ENCODE measurements at regions not wholly inside any gene's neighbourhood (a gene's known extent, or its start where the extent isn't known, plus 50 kb on each side); places are given as distances from the start of the nearest gene placed in this dataset.
A peak's percentile ranks its signal among the peaks of the same experiment; 100 is the strongest.

DNA sequence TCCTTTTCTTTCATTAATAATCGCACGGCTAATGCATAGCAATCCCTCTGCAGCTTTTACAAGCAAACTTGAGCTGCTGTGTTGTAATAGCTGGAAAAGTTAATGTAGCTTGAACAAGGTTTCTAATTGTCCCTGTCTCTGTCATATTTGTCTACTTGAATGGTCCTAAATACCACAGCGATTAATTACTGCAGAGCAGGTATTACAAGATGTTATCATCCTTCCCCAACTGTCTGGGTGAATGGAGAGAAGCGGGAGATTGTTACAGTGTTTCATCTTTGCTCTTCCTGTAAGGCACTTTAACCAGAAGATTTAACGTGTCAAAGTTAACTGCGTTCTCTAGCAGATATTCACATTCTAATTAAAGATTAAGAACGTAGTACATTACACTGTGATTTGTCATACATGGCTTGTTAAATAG lies 422.2 kb upstream of the POU3F3 start:
- Histone ChIP-seq H3K27me3 (ENCODE audit: control insufficient read depth, insufficient read depth, low read length) (no peaks in the 10 kb centered on the region), H3K36me3 (replicated peaks; ENCODE audit: control insufficient read depth, insufficient read depth, low read length) (no peaks in the 10 kb centered on the region), H3K4me3 (ENCODE audit: insufficient read depth, low read depth, low read length) (no peak overlapping the region)
- DNase-seq = no peak

DNA sequence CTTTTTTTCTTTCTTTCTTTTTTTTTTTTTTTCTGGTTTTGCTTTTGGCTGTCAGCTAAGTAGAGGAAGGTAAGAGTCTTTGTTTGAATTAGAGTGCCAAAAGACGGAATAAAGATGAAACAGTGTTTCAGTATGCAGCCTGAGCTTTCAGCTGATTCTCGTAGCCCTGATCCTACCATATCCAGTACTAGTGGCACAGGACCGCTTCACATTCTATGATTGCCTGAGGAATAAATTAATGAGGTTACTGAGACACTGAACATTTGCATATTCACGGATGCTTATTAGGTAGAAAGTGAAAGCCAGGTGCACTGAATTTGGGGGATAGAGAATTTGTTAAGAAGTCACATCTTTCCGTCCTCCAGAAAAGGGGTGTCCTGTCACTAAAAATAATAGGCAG lies 421.5 kb upstream of the POU3F3 start:
- no peak overlapping the region for H3K4me3 ChIP-seq (ENCODE audit: insufficient read depth, low read depth, low read length)
- no peak for DNase-seq
- H3K27me3 ChIP-seq (ENCODE audit: control insufficient read depth, insufficient read depth, low read length) = no peaks in the 10 kb centered on the region
- H3K36me3 ChIP-seq (replicated peaks; ENCODE audit: control insufficient read depth, insufficient read depth, low read length) = no peaks in the 10 kb centered on the region

GRCh38 chr2:104432991-104433390 lies 420.9 kb upstream of the POU3F3 start:
- no peak for DNase-seq
- no peaks in the 10 kb centered on the region for H3K27me3 ChIP-seq (ENCODE audit: control insufficient read depth, insufficient read depth, low read length)
- no peak overlapping the region for H3K4me3 ChIP-seq (ENCODE audit: insufficient read depth, low read depth, low read length)
- H3K36me3 ChIP-seq (replicated peaks; ENCODE audit: control insufficient read depth, insufficient read depth, low read length) = no peaks in the 10 kb centered on the region

DNA sequence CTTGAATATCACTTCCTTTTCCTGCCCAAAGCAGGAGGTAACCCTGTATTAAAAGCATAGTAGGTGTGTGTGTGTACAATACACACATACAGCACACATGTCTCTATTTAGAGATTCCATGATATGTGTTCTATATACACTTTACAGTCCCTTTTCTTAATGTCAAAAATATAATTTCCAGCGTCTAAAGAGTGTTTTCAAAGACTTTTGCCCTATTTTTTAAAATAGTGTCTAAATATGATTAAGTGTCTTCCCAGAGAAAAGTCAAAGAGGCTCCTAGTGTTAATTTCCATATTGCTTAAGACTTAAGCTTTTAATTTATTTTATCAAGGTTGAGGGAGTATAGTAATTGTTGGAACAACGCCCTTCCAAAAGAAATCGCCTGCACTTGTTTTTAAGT lies 420.3 kb upstream of the POU3F3 start:
- no peak overlapping the region for H3K4me3 ChIP-seq (ENCODE audit: insufficient read depth, low read depth, low read length)
- H3K27me3 ChIP-seq (ENCODE audit: control insufficient read depth, insufficient read depth, low read length) = no peaks in the 10 kb centered on the region
- H3K36me3 ChIP-seq (replicated peaks; ENCODE audit: control insufficient read depth, insufficient read depth, low read length) = no peaks in the 10 kb centered on the region
- no peak for DNase-seq

DNA sequence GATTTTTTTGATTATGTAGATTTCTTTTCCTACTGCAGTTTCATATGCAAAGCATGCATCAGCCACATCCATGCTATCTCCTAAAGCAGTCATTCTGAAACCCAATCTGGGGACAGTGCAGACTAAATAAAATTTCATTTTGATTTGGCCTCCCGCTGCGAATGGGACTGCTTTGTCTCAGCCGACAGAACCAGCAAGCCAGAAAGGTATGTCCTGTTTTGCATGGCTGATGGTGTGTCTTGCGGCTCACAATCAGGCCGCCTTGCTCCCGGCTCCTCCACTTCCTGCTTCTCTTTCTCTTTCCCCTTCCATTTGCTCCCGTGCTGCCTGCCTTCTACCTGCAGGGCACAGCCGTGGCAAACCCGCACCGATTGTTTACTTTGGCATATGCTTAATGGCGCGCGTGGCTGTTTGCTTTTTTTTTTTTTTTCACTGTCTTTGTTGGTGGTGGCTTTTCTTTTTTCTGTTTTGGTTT lies 419.6 kb upstream of the POU3F3 start:
- DNase-seq = peak; percentile 38
- no peak overlapping the region for H3K4me3 ChIP-seq (ENCODE audit: insufficient read depth, low read depth, low read length)
- H3K27me3 ChIP-seq (ENCODE audit: control insufficient read depth, insufficient read depth, low read length) = no peaks in the 10 kb centered on the region
- H3K36me3 ChIP-seq (replicated peaks; ENCODE audit: control insufficient read depth, insufficient read depth, low read length) = no peaks in the 10 kb centered on the region

DNA sequence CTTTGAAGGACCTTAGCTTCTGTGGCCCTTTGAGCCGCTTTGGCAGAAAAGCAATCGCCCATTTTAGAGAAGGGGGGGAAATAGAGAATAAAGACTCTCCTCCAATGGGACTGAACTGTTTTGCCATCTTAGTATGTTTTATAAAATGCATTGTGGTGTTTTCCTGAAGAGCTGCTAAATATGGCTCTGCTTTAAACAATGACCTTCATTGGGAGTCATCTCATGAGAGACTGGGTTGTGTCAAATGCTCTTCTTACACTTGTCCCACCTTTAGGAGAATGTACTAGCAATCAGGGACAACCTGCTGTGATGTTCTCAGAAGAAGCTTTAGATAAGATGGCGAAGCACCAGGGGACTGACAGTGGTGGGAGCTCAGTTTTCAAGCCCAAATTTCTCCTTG lies 418.9 kb upstream of the POU3F3 start:
- DNase-seq = no peak
- no peaks in the 10 kb centered on the region for H3K36me3 ChIP-seq (replicated peaks; ENCODE audit: control insufficient read depth, insufficient read depth, low read length)
- no peaks in the 10 kb centered on the region for H3K27me3 ChIP-seq (ENCODE audit: control insufficient read depth, insufficient read depth, low read length)
- H3K4me3 ChIP-seq (ENCODE audit: insufficient read depth, low read depth, low read length) = no peak overlapping the region

DNA sequence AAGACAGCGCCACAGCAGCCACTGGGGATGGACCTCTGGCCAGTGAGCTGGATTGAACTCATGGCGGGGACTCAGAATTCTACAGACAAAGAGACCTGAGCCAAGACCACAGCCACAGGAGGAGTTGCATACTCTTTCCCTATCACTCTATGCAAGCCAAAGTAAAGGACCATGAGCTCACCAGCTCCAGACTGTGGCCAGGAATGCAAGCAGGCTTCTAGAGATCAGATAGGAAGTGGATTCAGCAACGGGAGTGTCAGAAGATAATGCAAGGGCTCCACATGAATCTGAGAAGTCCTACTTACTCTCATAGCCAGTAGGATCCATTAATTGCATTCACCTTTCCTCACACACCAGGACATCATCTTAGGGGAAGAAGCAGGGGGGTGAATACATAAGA lies 415.4 kb upstream of the POU3F3 start:
- Histone ChIP-seq H3K27me3 (ENCODE audit: control insufficient read depth, insufficient read depth, low read length) (no peaks in the 10 kb centered on the region), H3K4me3 (ENCODE audit: insufficient read depth, low read depth, low read length) (no peak overlapping the region), H3K36me3 (replicated peaks; ENCODE audit: control insufficient read depth, insufficient read depth, low read length) (no peaks in the 10 kb centered on the region)
- DNase-seq = no peak

DNA sequence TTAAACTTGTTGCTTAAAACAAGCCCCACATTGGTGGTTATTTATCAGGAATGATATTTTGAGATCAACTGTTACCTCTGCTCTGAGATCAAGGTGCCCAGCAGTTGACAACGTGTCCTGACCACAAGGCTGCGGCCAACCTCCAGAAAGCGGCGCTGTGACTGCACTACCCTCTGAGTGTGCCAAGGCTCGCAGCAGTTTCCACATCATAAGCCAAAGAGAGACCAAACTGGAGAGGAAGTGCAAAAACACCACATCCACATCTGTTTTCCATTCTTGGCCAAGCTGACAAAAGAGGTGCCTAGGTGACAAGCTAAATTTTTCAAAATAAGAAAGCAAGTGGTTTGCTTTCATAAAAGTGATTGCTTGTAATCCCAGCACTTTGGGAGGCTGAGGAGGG lies 410.8 kb upstream of the POU3F3 start:
- no peaks in the 10 kb centered on the region for H3K36me3 ChIP-seq (replicated peaks; ENCODE audit: control insufficient read depth, insufficient read depth, low read length)
- no peak overlapping the region for H3K4me3 ChIP-seq (ENCODE audit: insufficient read depth, low read depth, low read length)
- no peaks in the 10 kb centered on the region for H3K27me3 ChIP-seq (ENCODE audit: control insufficient read depth, insufficient read depth, low read length)
- DNase-seq = no peak

DNA sequence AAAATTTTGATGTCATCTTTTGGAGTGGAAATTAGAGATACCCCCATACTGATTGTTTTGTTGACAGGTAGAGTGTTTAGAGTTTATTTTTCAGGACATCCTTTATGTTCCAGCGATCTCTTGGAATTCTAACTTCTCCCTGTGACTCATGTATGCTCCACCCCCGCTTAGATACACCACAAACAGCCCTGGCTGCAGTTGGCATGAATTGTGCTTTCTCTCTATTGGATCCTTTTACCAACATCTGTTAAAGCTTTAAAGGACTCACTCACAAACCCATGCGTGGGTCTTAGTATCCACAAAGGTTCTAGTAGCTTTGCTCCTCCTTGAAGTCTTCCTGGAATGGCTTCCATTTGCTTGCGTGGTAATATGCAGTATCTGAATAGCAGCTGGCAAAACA lies 409.5 kb upstream of the POU3F3 start:
- H3K36me3 ChIP-seq (replicated peaks; ENCODE audit: control insufficient read depth, insufficient read depth, low read length) = no peaks in the 10 kb centered on the region
- H3K27me3 ChIP-seq (ENCODE audit: control insufficient read depth, insufficient read depth, low read length) = no peaks in the 10 kb centered on the region
- no peak overlapping the region for H3K4me3 ChIP-seq (ENCODE audit: insufficient read depth, low read depth, low read length)
- no peak for DNase-seq

DNA sequence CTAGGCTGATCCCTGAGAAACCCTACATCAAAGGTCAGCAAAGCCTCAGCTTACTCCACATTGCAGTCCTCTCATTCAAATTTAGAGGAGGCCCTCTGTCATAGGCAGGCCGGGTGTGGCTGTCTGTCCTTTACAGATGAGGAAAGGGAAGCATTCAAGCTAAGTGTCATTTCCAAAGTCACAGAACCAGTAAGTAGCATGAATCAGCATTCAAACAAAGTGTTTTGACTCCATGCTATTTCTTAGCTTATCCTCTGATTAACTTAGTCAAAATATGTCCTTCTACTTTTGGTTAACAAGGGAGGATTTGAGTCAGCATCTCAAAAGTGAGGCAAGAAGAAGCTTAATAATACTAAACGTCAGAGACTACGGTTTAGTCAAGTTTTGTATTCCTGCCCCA lies 409.0 kb upstream of the POU3F3 start:
- H3K4me3 ChIP-seq (ENCODE audit: insufficient read depth, low read depth, low read length) = no peak overlapping the region
- DNase-seq = no peak
- H3K36me3 ChIP-seq (replicated peaks; ENCODE audit: control insufficient read depth, insufficient read depth, low read length) = no peaks in the 10 kb centered on the region
- H3K27me3 ChIP-seq (ENCODE audit: control insufficient read depth, insufficient read depth, low read length) = no peaks in the 10 kb centered on the region

DNA sequence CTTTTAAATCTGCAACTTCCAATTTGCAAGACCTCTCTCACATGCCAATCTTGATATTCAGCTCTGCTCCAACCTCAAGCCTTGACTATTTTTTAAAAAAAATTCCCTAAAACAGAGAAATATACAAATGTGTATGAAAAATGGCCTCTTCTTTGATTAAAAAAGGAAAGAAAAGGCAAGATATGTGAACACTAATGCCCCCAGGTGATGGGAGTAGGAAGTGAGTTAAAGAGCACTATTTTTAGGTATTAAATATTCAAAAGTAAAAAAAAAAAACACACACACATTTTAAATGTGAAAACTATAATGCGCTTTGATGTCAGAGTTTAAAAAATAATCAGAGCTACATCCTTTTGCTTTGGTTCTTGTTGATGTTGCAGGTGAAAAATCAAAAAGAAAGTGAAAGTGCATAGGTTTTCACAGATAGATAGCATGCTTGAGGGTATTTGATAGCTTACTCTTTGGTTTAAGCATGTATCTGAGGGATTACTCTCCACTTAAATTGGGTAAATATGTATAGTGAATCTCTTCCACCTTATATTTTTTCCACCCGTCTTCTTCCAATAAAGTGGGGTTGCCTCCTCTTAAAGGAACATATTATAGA lies 406.0 kb upstream of the POU3F3 start:
- H3K36me3 ChIP-seq (replicated peaks; ENCODE audit: control insufficient read depth, insufficient read depth, low read length) = no peaks in the 10 kb centered on the region
- H3K27me3 ChIP-seq (ENCODE audit: control insufficient read depth, insufficient read depth, low read length) = no peaks in the 10 kb centered on the region
- peak; percentile 28 for DNase-seq
- no peak overlapping the region for H3K4me3 ChIP-seq (ENCODE audit: insufficient read depth, low read depth, low read length)

DNA sequence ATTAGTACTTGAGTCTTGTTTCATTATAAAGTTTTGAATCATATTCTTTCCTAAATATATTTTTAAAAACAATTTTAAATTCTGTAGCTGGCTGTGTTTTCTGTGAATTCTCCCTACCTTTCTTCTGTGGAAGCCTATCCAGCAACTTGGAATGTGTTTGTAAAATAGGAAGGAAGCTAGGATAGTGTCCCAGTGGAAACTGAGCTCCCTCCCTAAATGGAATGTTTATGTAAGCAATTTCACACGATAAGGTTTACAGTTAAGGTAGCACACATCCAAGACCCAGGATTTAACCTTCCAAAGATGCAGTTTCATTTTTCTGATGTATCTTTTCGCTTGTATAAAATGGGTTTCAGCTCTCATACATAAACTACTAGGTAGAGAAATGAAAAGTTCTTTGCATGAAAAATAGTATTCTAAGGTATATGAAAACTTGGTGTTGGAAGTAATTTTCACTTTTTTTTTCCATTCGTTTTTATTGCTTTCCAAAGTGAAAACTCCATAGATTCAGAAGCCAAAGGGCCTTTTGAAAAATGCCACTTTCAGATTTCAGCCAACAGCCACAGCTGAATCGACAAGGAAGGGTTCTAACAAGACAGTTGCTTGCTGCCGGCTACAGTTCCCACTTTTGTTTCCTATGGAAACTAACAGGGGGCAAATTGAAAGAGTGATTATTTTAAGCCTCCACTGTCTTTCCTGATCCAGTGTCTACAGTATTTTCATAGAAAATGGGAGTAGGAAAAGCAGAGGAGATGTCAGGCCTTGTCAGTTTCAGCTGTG lies 405.1 kb upstream of the POU3F3 start:
- Histone ChIP-seq H3K36me3 (replicated peaks; ENCODE audit: control insufficient read depth, insufficient read depth, low read length) (no peaks in the 10 kb centered on the region), H3K4me3 (ENCODE audit: insufficient read depth, low read depth, low read length) (no peak overlapping the region), H3K27me3 (ENCODE audit: control insufficient read depth, insufficient read depth, low read length) (no peaks in the 10 kb centered on the region)
- no peak for DNase-seq

- no peak for DNase-seq
- H3K36me3 ChIP-seq (replicated peaks; ENCODE audit: control insufficient read depth, insufficient read depth, low read length) = no peaks in the 10 kb centered on the region
These were observed 401.4 kb upstream of the POU3F3 start for GRCh38 chr2:104452558-104452957.

GRCh38 chr2:104462731-104463130 lies 391.2 kb upstream of the POU3F3 start:
- DNase-seq = no peak
- Histone ChIP-seq H3K27me3 (ENCODE audit: control insufficient read depth, insufficient read depth, low read length) (no peaks in the 10 kb centered on the region), H3K36me3 (replicated peaks; ENCODE audit: control insufficient read depth, insufficient read depth, low read length) (no peaks in the 10 kb centered on the region), H3K4me3 (ENCODE audit: insufficient read depth, low read depth, low read length) (no peak overlapping the region)

More at GRCh38 chr2:104452558-104452957, 401.4 kb upstream of the POU3F3 start:
- no peak overlapping the region for H3K4me3 ChIP-seq (ENCODE audit: insufficient read depth, low read depth, low read length)
- H3K27me3 ChIP-seq (ENCODE audit: control insufficient read depth, insufficient read depth, low read length) = no peaks in the 10 kb centered on the region

DNA sequence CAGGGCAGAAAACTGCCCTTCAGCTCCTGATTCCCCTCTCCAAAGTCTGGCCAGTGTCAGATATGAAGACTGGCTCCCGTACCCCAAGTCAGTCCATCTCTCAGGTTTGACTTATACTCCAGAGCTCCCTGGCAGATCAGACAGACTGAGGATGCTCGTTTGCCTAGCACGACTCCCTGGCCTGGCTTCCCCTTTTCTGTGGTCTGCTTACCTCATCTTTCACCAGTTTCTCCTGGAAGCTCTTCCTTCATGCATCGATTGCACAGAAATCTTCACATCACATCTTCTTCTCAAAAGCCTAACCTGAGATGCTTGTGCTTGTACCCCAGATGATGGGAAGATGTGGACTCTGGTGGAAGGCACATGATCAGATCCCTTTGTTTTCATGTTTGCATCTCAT lies 387.9 kb upstream of the POU3F3 start:
- Histone ChIP-seq H3K27me3 (ENCODE audit: control insufficient read depth, insufficient read depth, low read length) (no peaks in the 10 kb centered on the region), H3K4me3 (ENCODE audit: insufficient read depth, low read depth, low read length) (no peak overlapping the region), H3K36me3 (replicated peaks; ENCODE audit: control insufficient read depth, insufficient read depth, low read length) (no peaks in the 10 kb centered on the region)
- DNase-seq = no peak
